Esophagus squamous epithelium (tissue), 5 donors: ENCODE measurements at regions not wholly inside any gene's neighbourhood (a gene's known extent, or its start where the extent isn't known, plus 50 kb on each side); places are given as distances from the start of the nearest gene placed in this dataset.
"Not testable (repeated sequence)": the region's sequence is repeated elsewhere in the genome, so short reads cannot be mapped to it uniquely, and the experiment has no call there.

ENCODE experiments used
- DNase-seq: peaks from one replicate; lab custom pipeline; 2025; lab: John Stamatoyannopoulos, UW
- H3K27ac ChIP-seq, 4 donors: fragments of 200-600 bp; sonication (generic); one replicate each; pipeline ENCODE4 v1.5.1; 2016 to 2019; ENCODE audit warnings: mild to moderate bottlenecking in 1 of 4
- H3K27me3 ChIP-seq, 4 donors: fragments of 200-600 bp; sonication (generic); 1 replicate in 3 of 4; 2 replicates in 1 of 4; pipeline versions ENCODE4 v1.5.1 to v1.6.0; 2017 to 2021; ENCODE audit warnings: antibody characterized with exemption in 1 of 4
- H3K36me3 ChIP-seq, 3 donors: fragments of 200-600 bp; sonication (generic); one replicate each; pipeline ENCODE4 v1.5.1; 2016 to 2019
- H3K4me1 ChIP-seq, 3 donors: fragments of 200-600 bp; sonication (generic); one replicate each; pipeline ENCODE4 v1.5.1; 2017 to 2019
- H3K4me3 ChIP-seq, 4 donors: fragments of 200-600 bp; sonication (generic); 1 replicate in 3 of 4; 2 replicates in 1 of 4; pipeline ENCODE4 v1.5.1; 2016 to 2019; ENCODE audit warnings: mild to moderate bottlenecking in 2 of 4, moderate library complexity in 1 of 4
- H3K9me3 ChIP-seq, 3 donors: fragments of 200-600 bp; sonication (generic); one replicate each; pipeline ENCODE4 v1.5.1; 2016 to 2019
- CTCF ChIP-seq, 6 experiments: fragments of 450-650 bp in 4 of 6; fragments of 200-600 bp in 2 of 6; sonication (generic) in 2 of 6; IDR thresholded peaks; one replicate each; pipeline ENCODE4 v1.5.1; 2016 to 2019; ENCODE audit warnings: antibody characterized with exemption in 6 of 6, mild to moderate bottlenecking in 4 of 6, moderate library complexity in 4 of 6
- POLR2A ChIP-seq, 4 donors: fragments of 450-650 bp; IDR thresholded peaks; one replicate each; pipeline ENCODE4 v1.6.1; 2017; ENCODE audit warnings: antibody characterized with exemption in 4 of 4, mild to moderate bottlenecking in 4 of 4, moderate library complexity in 3 of 4
- WGBS, 2 donors: methylation state at CpG; one replicate each; pipeline ENCODE4 v1.1.5; 2018; 5-methylcytosine and 5-hydroxymethylcytosine counted together
- intact Hi-C: fragments of 100-400 bp; cut with DNase I; formaldehyde crosslinking; loops from one replicate; pipeline ENCODE4 v1.15.0; 2022
- donor health status: DM: yes; HTN: yes; CAD: no.

GRCh38 chr15:87537295-87537694 is 719.2 kb downstream of the NTRK3 start:
- no peaks in the 10 kb centered on the region for H3K4me1 ChIP-seq
- peaks cover 0 to 6% (median 0%) of the 10 kb centered on the region in 3 donors for H3K9me3 ChIP-seq
- DNase-seq, result no peak
- H3K4me3 ChIP-seq, result no peak overlapping the region
- TF ChIP-seq POLR2A (IDR thresholded peaks at IDR 0.05) (no peak), CTCF (IDR thresholded peaks at IDR 0.05) (no peak)
- no peaks in the 10 kb centered on the region for H3K27me3 ChIP-seq
- no peaks in the 10 kb centered on the region for H3K36me3 ChIP-seq
- intact Hi-C loops, result no loop called here
- H3K27ac ChIP-seq, result no peak overlapping the region
- 60 to 81% methylated on average over 1 of the region's 1 CpG for WGBS, 2 donors

- WGBS, 2 donors, result 63 to 80% methylated on average over 1 of the region's 1 CpG
- H3K4me3 ChIP-seq, H3K27me3 ChIP-seq, intact Hi-C loops, H3K9me3 ChIP-seq, H3K4me1 ChIP-seq, H3K36me3 ChIP-seq, H3K27ac ChIP-seq, DNase-seq: not testable (repeated sequence)
Measured at GRCh38 chr15:87533637-87534036, 722.9 kb downstream of the NTRK3 start.

- TF ChIP-seq POLR2A (IDR thresholded peaks at IDR 0.05) (no peak), CTCF (IDR thresholded peaks at IDR 0.05) (no peak)
- Histone ChIP-seq H3K27ac (no peak overlapping the region), H3K4me3 (no peak overlapping the region), H3K9me3 (peaks cover 0 to 2% (median 0%) of the 10 kb centered on the region in 3 donors), H3K4me1 (peaks cover 0 to 19% (median 0%) of the 10 kb centered on the region in 3 donors), H3K27me3 (no peaks in the 10 kb centered on the region), H3K36me3 (no peaks in the 10 kb centered on the region)
- no peak for DNase-seq
- intact Hi-C loops, result no loop called here
Measured at GRCh38 chr15:87528873-87529272, 727.7 kb downstream of the NTRK3 start.

GRCh38 chr15:87527875-87528274 is 728.7 kb downstream of the NTRK3 start:
- no peak for TF ChIP-seq CTCF (IDR thresholded peaks at IDR 0.05)
- TF ChIP-seq POLR2A (IDR thresholded peaks at IDR 0.05), result no peak
- 59 to 73% methylated on average over 2 of the region's 2 CpGs for WGBS, 2 donors
- H3K27me3 ChIP-seq, result no peaks in the 10 kb centered on the region
- no peak overlapping the region for H3K27ac ChIP-seq
- H3K36me3 ChIP-seq, result no peaks in the 10 kb centered on the region
- H3K9me3 ChIP-seq, result no peaks in the 10 kb centered on the region
- intact Hi-C loops, result no loop called here
- no peak overlapping the region for H3K4me3 ChIP-seq
- peaks cover 0 to 19% (median 0%) of the 10 kb centered on the region in 3 donors for H3K4me1 ChIP-seq
- no peak for DNase-seq

- no peak overlapping the region for H3K4me3 ChIP-seq
- no peaks in the 10 kb centered on the region for H3K27me3 ChIP-seq
- intact Hi-C loops, result no loop called here
- 35 to 38% methylated on average over 4 of the region's 4 CpGs for WGBS, 2 donors
- DNase-seq, result no peak
- H3K4me1 ChIP-seq, result peaks cover 0 to 19% (median 0%) of the 10 kb centered on the region in 3 donors
- no peak overlapping the region for H3K27ac ChIP-seq
- H3K36me3 ChIP-seq, result no peaks in the 10 kb centered on the region
- TF ChIP-seq POLR2A (IDR thresholded peaks at IDR 0.05) (no peak), CTCF (IDR thresholded peaks at IDR 0.05) (no peak)
- H3K9me3 ChIP-seq, result no peaks in the 10 kb centered on the region
Measured at GRCh38 chr15:87527416-87527815, 729.1 kb downstream of the NTRK3 start.

- Histone ChIP-seq H3K9me3 (no peaks in the 10 kb centered on the region), H3K4me1 (peaks cover 0 to 15% (median 0%) of the 10 kb centered on the region in 3 donors), H3K27me3 (no peaks in the 10 kb centered on the region), H3K36me3 (no peaks in the 10 kb centered on the region), H3K4me3 (no peak overlapping the region), H3K27ac (no peak overlapping the region)
- 69 to 71% methylated on average over 2 of the region's 2 CpGs for WGBS, 2 donors
- no peak for DNase-seq
- intact Hi-C loops, result no loop called here
- TF ChIP-seq POLR2A (IDR thresholded peaks at IDR 0.05), result no peak
- no peak for TF ChIP-seq CTCF (IDR thresholded peaks at IDR 0.05)
Measured at GRCh38 chr15:87523516-87523915, 733.0 kb downstream of the NTRK3 start.
